Astrocyte of the spinal cord (primary cell): ENCODE measurements at regions not wholly inside any gene's neighbourhood (a gene's known extent, or its start where the extent isn't known, plus 50 kb on each side); places are given as distances from the start of the nearest gene placed in this dataset.

Experiments used
- DNase-seq: peaks from one replicate; pipeline ENCODE4 v3.0.0; 2011; ENCODE audit warnings: low read depth, low spot score
- H3K4me3 ChIP-seq: 2 replicates; pipeline ENCODE4 v1.5.1; 2011; ENCODE audit warnings: low read depth, mild to moderate bottlenecking, low read length, moderate library complexity
- CTCF ChIP-seq: IDR thresholded peaks from 2 replicates; pipeline ENCODE4 v1.5.1; 2012; ENCODE audit warnings: low read depth, mild to moderate bottlenecking, low read length, inconsistent platforms
- in situ Hi-C: cut with HindIII; loops from 2 replicates; pipeline ENCODE4 v1.10.0; 2017; ENCODE audit warnings: low sequenced_read_pairs

GRCh38 chr5:125581311-125581710 is 834.9 kb upstream of the ZNF608 start:
- in situ Hi-C loops, result no loop called here
- no peak overlapping the region for H3K4me3 ChIP-seq
- no peak for TF ChIP-seq CTCF
- no peak for DNase-seq

GRCh38 chr5:125582352-125582751 is 835.9 kb upstream of the ZNF608 start:
- in situ Hi-C loops, result no loop called here
- no peak overlapping the region for H3K4me3 ChIP-seq
- no peak for DNase-seq
- no peak for TF ChIP-seq CTCF

GRCh38 chr5:125583321-125584139 is 837.1 kb upstream of the ZNF608 start:
- TF ChIP-seq CTCF, result no peak
- no peak for DNase-seq
- no peak overlapping the region for H3K4me3 ChIP-seq
- in situ Hi-C loops, result no loop called here

GRCh38 chr5:125584140-125584520 is 837.7 kb upstream of the ZNF608 start:
- peak; percentile 31 for DNase-seq
- H3K4me3 ChIP-seq, result no peak overlapping the region
- in situ Hi-C loops, result no loop called here
- no peak for TF ChIP-seq CTCF

- no peak for TF ChIP-seq CTCF
- peak; percentile 29 for DNase-seq
- no peak overlapping the region for H3K4me3 ChIP-seq
- in situ Hi-C loops, result no loop called here
These were observed 835.6 kb upstream of the GRAMD2B start for GRCh38 chr5:125587631-125588030.

GRCh38 chr5:125592856-125593255 is 830.4 kb upstream of the GRAMD2B start:
- in situ Hi-C loops, result no loop called here
- no peak overlapping the region for H3K4me3 ChIP-seq
- no peak for DNase-seq
- TF ChIP-seq CTCF, result no peak
